Loucy (cell line): ENCODE measurements at regions not wholly inside any gene's neighbourhood (a gene's known extent, or its start where the extent isn't known, plus 50 kb on each side); places are given as distances from the start of the nearest gene placed in this dataset.

Source experiments
- CTCF ChIP-seq: fragments of 200-600 bp; sonication (generic); conservative IDR thresholded peaks from 2 replicates; pipeline ENCODE4 v1.5.1; 2014; ENCODE audit warnings: mild to moderate bottlenecking, antibody characterized with exemption, low read length
- EZH2phosphoT487 ChIP-seq: fragments of 200-600 bp; IDR thresholded peaks from 2 replicates; pipeline ENCODE4 v1.6.1; 2018; ENCODE audit warnings: antibody characterized with exemption, mild to moderate bottlenecking, moderate library complexity, borderline replicate concordance

DNA sequence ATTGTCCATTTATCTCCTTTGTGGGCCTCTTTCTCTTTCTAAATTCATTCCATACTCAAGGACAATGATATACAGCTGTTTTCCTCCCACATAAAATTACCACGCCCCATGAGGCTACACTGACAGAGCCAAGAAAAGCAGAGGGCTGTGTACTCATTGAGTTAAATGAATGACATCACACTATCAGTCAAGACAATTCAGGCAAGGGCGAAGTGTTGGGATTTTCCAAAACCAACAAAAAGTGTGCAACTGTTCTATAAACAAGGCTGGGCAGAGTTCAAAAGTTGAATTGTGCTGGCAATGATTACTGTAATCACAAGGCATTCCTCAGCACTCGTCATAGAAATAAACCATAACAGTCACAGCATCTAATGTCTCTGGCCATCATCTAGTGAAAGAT is 799.6 kb upstream of the DIAPH2 start:
- no peak for TF ChIP-seq CTCF
- TF ChIP-seq EZH2phosphoT487 = no peak
